HCT116 (cell line): ENCODE measurements at regions not wholly inside any gene's neighbourhood (a gene's known extent, or its start where the extent isn't known, plus 50 kb on each side); places are given as distances from the start of the nearest gene placed in this dataset.

Experiments
- ATAC-seq: fragments of 200-7000 bp; cut with Tn5 transposase; 2 replicates; pipeline ENCODE4 v1.9.1; 2020; ENCODE audit warnings: mild to moderate bottlenecking, moderate library complexity
- BruUV-seq: library from RNA; stranded (reverse); fragments of 400-500 nt; replicated peaks from 2 replicates; lab custom pipeline; 2021; lab: Mats Ljungman, UMichigan
- CTCF ChIA-PET: fragments of 300-600 bp; sonication (Branson Sonifier 250); formaldehyde crosslinking; loops from one replicate; lab custom pipeline; 2021; ENCODE audit warnings: antibody characterized with exemption; lab: Charles Lee
- POLR2A ChIA-PET: fragments of 300-600, 350-600 bp; sonication (Branson Sonifier 250); formaldehyde crosslinking; loops from one replicate; lab custom pipeline; 2021; ENCODE audit warnings: antibody characterized with exemption; lab: Charles Lee
- RAD21 ChIA-PET, 2 experiments: fragments of 300-600 bp; sonication (Branson Sonifier 250); formaldehyde crosslinking; loops; one replicate each; lab custom pipeline; 2023; ENCODE audit warnings: low total read pairs in 2 of 2; ENCODE audit not compliant: uncharacterized antibody in 2 of 2, unreplicated experiment in 2 of 2, low non-redundant PET in 1 of 2; lab: Charles Lee
- DNase-seq: peaks from one replicate; pipeline ENCODE4 v3.0.0-alpha.2; 2010; ENCODE audit warnings: low read depth, low spot score
- H2AFZ ChIP-seq: fragments of 200-600 bp; shearing (Covaris generic), sonication (generic); 2 replicates; pipeline ENCODE4 v1.6.1; 2017; ENCODE audit warnings: low read depth, mixed run types, mixed read lengths, antibody characterized with exemption, low read length; ENCODE audit not compliant: poor library complexity, severe bottlenecking
- H3K27ac ChIP-seq: 2 replicates; pipeline ENCODE4 v1.5.1; 2012; ENCODE audit warnings: low read depth, low read length
- H3K27me3 ChIP-seq: fragments of 200-600 bp; sonication (generic); 2 replicates; pipeline ENCODE4 v1.6.1; 2016; ENCODE audit warnings: mixed run types, low read length, mixed read lengths; ENCODE audit not compliant: insufficient read depth
- H3K36me3 ChIP-seq, 2 experiments: fragments of 200-500 bp in 1 of 2; fragments of 200-600 bp in 1 of 2; sonication (Bioruptor generic) in 1 of 2; sonication (generic) in 1 of 2; 2 replicates each; pipeline versions ENCODE4 v1.5.1 to v1.6.1; 2014 to 2016; ENCODE audit warnings: low read length in 2 of 2, inconsistent platforms in 1 of 2, mixed read lengths in 1 of 2, mixed run types in 1 of 2; ENCODE audit not compliant: insufficient read depth in 2 of 2, control insufficient read depth in 1 of 2
- H3K4me1 ChIP-seq, 2 experiments: fragments of 200-600 bp in 1 of 2; sonication (generic) in 1 of 2; 2 replicates each; pipeline versions ENCODE4 v1.5.1 to v1.6.1; 2012 to 2017; ENCODE audit warnings: low read length in 2 of 2, inconsistent platforms in 1 of 2, mild to moderate bottlenecking in 1 of 2, mixed read lengths in 1 of 2, mixed run types in 1 of 2, moderate library complexity in 1 of 2; ENCODE audit not compliant: insufficient read depth in 2 of 2, control insufficient read depth in 1 of 2
- H3K4me2 ChIP-seq: fragments of 200-600 bp; sonication (generic); 2 replicates; pipeline ENCODE4 v1.6.1; 2017; ENCODE audit warnings: mixed run types, low read length, mixed read lengths
- H3K4me3 ChIP-seq, 2 experiments: fragments of 200-600 bp in 1 of 2; sonication (generic) in 1 of 2; replicated peaks in 1 of 2; 2 replicates each; pipeline ENCODE4 v1.5.1; 2011 to 2016; ENCODE audit warnings: low read length in 2 of 2, control low read depth in 1 of 2, low read depth in 1 of 2, mild to moderate bottlenecking in 1 of 2, mixed read lengths in 1 of 2, mixed run types in 1 of 2
- H3K79me2 ChIP-seq: fragments of 200-600 bp; sonication (generic); 2 replicates; pipeline ENCODE4 v1.6.1; 2017; ENCODE audit warnings: mild to moderate bottlenecking, mixed run types, low read length, moderate library complexity, mixed read lengths; ENCODE audit not compliant: insufficient read depth
- H3K9ac ChIP-seq: fragments of 200-600 bp; sonication (generic); 2 replicates; pipeline ENCODE4 v1.6.1; 2016; ENCODE audit warnings: low read length, mixed read lengths
- H3K9me2 ChIP-seq: fragments of 200-600 bp; sonication (generic), shearing (Covaris generic); 2 replicates; pipeline ENCODE4 v1.6.1; 2017; ENCODE audit warnings: mixed run types, mild to moderate bottlenecking, moderate library complexity; ENCODE audit not compliant: insufficient read depth
- H3K9me3 ChIP-seq, 2 experiments: fragments of 200-500 bp in 1 of 2; fragments of 200-600 bp in 1 of 2; sonication (Bioruptor generic) in 1 of 2; sonication (generic) in 1 of 2; 2 replicates each; pipeline ENCODE4 v1.6.1; 2014 to 2017; ENCODE audit warnings: low read length in 2 of 2, mixed read lengths in 2 of 2, inconsistent platforms in 1 of 2, low read depth in 1 of 2, mild to moderate bottlenecking in 1 of 2, mixed run types in 1 of 2, moderate library complexity in 1 of 2; ENCODE audit not compliant: control insufficient read depth in 1 of 2, insufficient read depth in 1 of 2
- H4K20me1 ChIP-seq: fragments of 200-600 bp; sonication (generic), shearing (Covaris generic); 2 replicates; pipeline ENCODE4 v1.6.1; 2017; ENCODE audit warnings: mixed run types, mild to moderate bottlenecking, moderate library complexity; ENCODE audit not compliant: insufficient read depth
- ATF3 ChIP-seq: IDR thresholded peaks from 2 replicates; pipeline ENCODE4 v1.6.1; 2012
- CBX3 ChIP-seq: IDR thresholded peaks from 2 replicates; pipeline ENCODE4 v1.6.1; 2012; ENCODE audit warnings: low read depth
- CEBPB ChIP-seq: IDR thresholded peaks from 2 replicates; pipeline ENCODE4 v1.6.1; 2012; ENCODE audit warnings: low read depth
- CTCF ChIP-seq, 3 experiments: fragments of 200-600 bp in 1 of 3; sonication (generic) in 1 of 3; IDR thresholded peaks in 2 of 3; conservative IDR thresholded peaks in 1 of 3; 2 replicates each; pipeline ENCODE4 v1.5.1; 2012 to 2017; ENCODE audit warnings: low read depth in 2 of 3, low read length in 2 of 3, antibody characterized with exemption in 1 of 3, borderline replicate concordance in 1 of 3, control low read depth in 1 of 3, mild to moderate bottlenecking in 1 of 3, mixed read lengths in 1 of 3, mixed run types in 1 of 3, moderate library complexity in 1 of 3; ENCODE audit not compliant: insufficient read depth in 1 of 3
- EGR1 ChIP-seq: IDR thresholded peaks from 2 replicates; pipeline ENCODE4 v1.6.1; 2012; ENCODE audit warnings: low read depth
- ELF1 ChIP-seq: IDR thresholded peaks from 2 replicates; pipeline ENCODE4 v1.6.1; 2012; ENCODE audit warnings: low read depth, borderline replicate concordance
- EZH2 ChIP-seq: fragments of 200-600 bp; sonication (generic); IDR thresholded peaks from 2 replicates; pipeline ENCODE4 v1.6.1; 2017; ENCODE audit warnings: antibody characterized with exemption, mixed run types
- MAX ChIP-seq: IDR thresholded peaks from 2 replicates; pipeline ENCODE4 v1.6.1; 2012
- POLR2A ChIP-seq: IDR thresholded peaks from 2 replicates; pipeline ENCODE4 v1.7.0; 2011; ENCODE audit warnings: borderline replicate concordance; ENCODE audit not compliant: insufficient read depth, insufficient read length; ENCODE audit errors: extremely low read depth
- POLR2AphosphoS5 ChIP-seq: IDR thresholded peaks from 2 replicates; pipeline ENCODE4 v1.6.1; 2011; ENCODE audit warnings: mild to moderate bottlenecking, low read depth, low read length, moderate library complexity
- RAD21 ChIP-seq: IDR thresholded peaks from 2 replicates; pipeline ENCODE4 v1.6.1; 2012; ENCODE audit warnings: low read depth, mild to moderate bottlenecking
- REST ChIP-seq: IDR thresholded peaks from 2 replicates; pipeline ENCODE4 v1.6.1; 2012; ENCODE audit warnings: low read depth
- SIN3A ChIP-seq: IDR thresholded peaks from 2 replicates; pipeline ENCODE4 v1.6.1; 2012; ENCODE audit warnings: low read depth
- SRF ChIP-seq: IDR thresholded peaks from 2 replicates; pipeline ENCODE4 v1.6.1; 2012; ENCODE audit warnings: low read depth
- YY1 ChIP-seq: IDR thresholded peaks from 2 replicates; pipeline ENCODE4 v1.6.1; 2011; ENCODE audit warnings: low read length, low read depth, moderate library complexity, mild to moderate bottlenecking; ENCODE audit not compliant: insufficient replicate concordance; ENCODE audit errors: extremely low read depth
- ZNF274 ChIP-seq: fragments of 200-500 bp; sonication (Bioruptor generic); IDR thresholded peaks from 2 replicates; pipeline ENCODE4 v1.6.1; 2014; ENCODE audit warnings: mild to moderate bottlenecking, low read depth, low read length, inconsistent platforms
- intact Hi-C: fragments of 100-400 bp; cut with micrococcal nuclease; formaldehyde crosslinking; loops from 2 replicates; pipeline ENCODE4 v1.10.0; 2022

GRCh38 chr13:111648885-111649284, 328.4 kb downstream of the TEX29 start:
- H3K36me3 ChIP-seq: no peaks in the 10 kb centered on the region
- POLR2A ChIA-PET: no interaction called here
- no peaks in the 10 kb centered on the region for H4K20me1 ChIP-seq
- H3K9ac ChIP-seq: no peak overlapping the region
- DNase-seq (no peak), ATAC-seq (no peak)
- RAD21 ChIA-PET: no interaction called here
- H3K79me2 ChIP-seq: no peaks in the 10 kb centered on the region
- H3K27me3 ChIP-seq: peaks cover 49% of the 10 kb centered on the region
- CTCF ChIA-PET: no interaction called here
- no peak overlapping the region for H3K4me3 ChIP-seq
- TF ChIP-seq POLR2A (no peak), SRF (no peak), REST (no peak), RAD21 (no peak), POLR2AphosphoS5 (no peak), ZNF274 (no peak), EZH2 (no peak), EGR1 (no peak), SIN3A (no peak), CBX3 (no peak), CTCF (IDR thresholded peaks at IDR 0.05 in 2 of 3, conservative IDR thresholded peaks at IDR 0.05 in 1 of 3; ENCODE audit: borderline replicate concordance in 1 of 3, insufficient read depth in 1 of 3, low read depth in 2 of 3, low read length in 2 of 3) (no peak), YY1 (no peak), CEBPB (no peak), ATF3 (no peak), ELF1 (no peak), MAX (no peak)
- H3K27ac ChIP-seq: no peak overlapping the region
- no peak overlapping the region for H2AFZ ChIP-seq
- intact Hi-C loops: no loop called here
- no peaks in the 10 kb centered on the region for H3K4me1 ChIP-seq
- no TSS peak for BruUV-seq
- H3K9me3 ChIP-seq: no peaks in the 10 kb centered on the region
- H3K9me2 ChIP-seq: no peaks in the 10 kb centered on the region
- no peak overlapping the region for H3K4me2 ChIP-seq
